Endothelial cell of umbilical vein (primary cell): ENCODE measurements at regions not wholly inside any gene's neighbourhood (a gene's known extent, or its start where the extent isn't known, plus 50 kb on each side); places are given as distances from the start of the nearest gene placed in this dataset.

Experiments used
- EZH2 ChIP-seq: IDR thresholded peaks from 2 replicates; pipeline ENCODE4 v1.6.1; 2012; ENCODE audit warnings: borderline replicate concordance, low read depth, mild to moderate bottlenecking, moderate library complexity, low read length, inconsistent platforms; ENCODE audit not compliant: severe bottlenecking
- TF ChIP-seq, protein P1 (sequence below), 2 donors: IDR thresholded peaks; 1 replicate in 1 of 2; 2 replicates in 1 of 2; pipeline ENCODE4 v1.5.1; 2011; ENCODE audit warnings: low read length in 2 of 2, mild to moderate bottlenecking in 2 of 2, moderate library complexity in 2 of 2, control low read depth in 1 of 2, inconsistent platforms in 1 of 2, low read depth in 1 of 2; ENCODE audit not compliant: insufficient read depth in 1 of 2; ENCODE audit errors: extremely low read depth in 1 of 2

DNA sequence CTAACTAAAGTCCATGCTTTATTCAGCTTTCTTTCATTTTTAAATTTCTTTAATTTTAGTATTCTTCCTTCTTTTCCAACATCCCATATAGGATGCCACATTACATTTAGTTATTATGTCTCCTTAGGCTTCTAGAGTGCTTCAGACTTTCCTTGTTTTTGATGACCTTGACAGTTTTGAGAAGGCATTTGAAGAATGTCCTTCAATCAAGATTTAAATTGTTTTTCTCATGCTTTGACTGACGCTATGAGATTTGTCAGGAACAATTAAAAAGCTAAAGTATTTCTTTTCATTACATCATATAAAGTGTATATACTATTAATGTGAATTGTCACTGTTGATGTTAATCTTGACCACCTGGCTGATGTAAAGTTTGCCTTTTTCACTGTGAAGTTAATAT lies 173.7 kb upstream of the LYPLAL1 start:
- TF ChIP-seq, protein P1, sequence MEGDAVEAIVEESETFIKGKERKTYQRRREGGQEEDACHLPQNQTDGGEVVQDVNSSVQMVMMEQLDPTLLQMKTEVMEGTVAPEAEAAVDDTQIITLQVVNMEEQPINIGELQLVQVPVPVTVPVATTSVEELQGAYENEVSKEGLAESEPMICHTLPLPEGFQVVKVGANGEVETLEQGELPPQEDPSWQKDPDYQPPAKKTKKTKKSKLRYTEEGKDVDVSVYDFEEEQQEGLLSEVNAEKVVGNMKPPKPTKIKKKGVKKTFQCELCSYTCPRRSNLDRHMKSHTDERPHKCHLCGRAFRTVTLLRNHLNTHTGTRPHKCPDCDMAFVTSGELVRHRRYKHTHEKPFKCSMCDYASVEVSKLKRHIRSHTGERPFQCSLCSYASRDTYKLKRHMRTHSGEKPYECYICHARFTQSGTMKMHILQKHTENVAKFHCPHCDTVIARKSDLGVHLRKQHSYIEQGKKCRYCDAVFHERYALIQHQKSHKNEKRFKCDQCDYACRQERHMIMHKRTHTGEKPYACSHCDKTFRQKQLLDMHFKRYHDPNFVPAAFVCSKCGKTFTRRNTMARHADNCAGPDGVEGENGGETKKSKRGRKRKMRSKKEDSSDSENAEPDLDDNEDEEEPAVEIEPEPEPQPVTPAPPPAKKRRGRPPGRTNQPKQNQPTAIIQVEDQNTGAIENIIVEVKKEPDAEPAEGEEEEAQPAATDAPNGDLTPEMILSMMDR (IDR thresholded peaks at IDR 0.05; ENCODE audit: extremely low read depth in 1 of 2, insufficient read depth in 1 of 2, low read depth in 1 of 2, low read length in 2 of 2), result no peak
- TF ChIP-seq EZH2, result no peak
